Keratinocyte (primary cell): ENCODE measurements at regions not wholly inside any gene's neighbourhood (a gene's known extent, or its start where the extent isn't known, plus 50 kb on each side); places are given as distances from the start of the nearest gene placed in this dataset.

Source experiments
- DNase-seq: peaks from one replicate; pipeline ENCODE4 v3.0.0-alpha.2; 2011; ENCODE audit warnings: low read depth, missing footprints, low spot score
- FAIRE-seq: peaks from 2 replicates; lab custom pipeline; 2011; peaks lifted over from hg19 to GRCh38; lab: Jason Lieb, UNC
- H2AFZ ChIP-seq: 2 replicates; pipeline ENCODE4 v1.6.0; 2012; ENCODE audit warnings: low read length, control low read depth, inconsistent platforms; ENCODE audit not compliant: control insufficient read depth
- H3K27ac ChIP-seq: 2 replicates; pipeline ENCODE4 v1.5.1; 2011; ENCODE audit warnings: low read length; ENCODE audit not compliant: control insufficient read depth, insufficient read depth
- H3K27me3 ChIP-seq: 3 replicates; pipeline ENCODE4 v1.6.0; 2011; ENCODE audit warnings: low read length; ENCODE audit not compliant: control insufficient read depth, insufficient read depth; ENCODE audit errors: extremely low read depth
- H3K36me3 ChIP-seq, 2 experiments: 2 replicates in 1 of 2; 3 replicates in 1 of 2; pipeline ENCODE4 v1.5.1; 2011; ENCODE audit warnings: low read length in 2 of 2, mild to moderate bottlenecking in 1 of 2; ENCODE audit not compliant: control insufficient read depth in 2 of 2, insufficient read depth in 2 of 2; ENCODE audit errors: extremely low read depth in 1 of 2
- H3K4me1 ChIP-seq: 3 replicates; pipeline ENCODE4 v1.5.1; 2011; ENCODE audit warnings: low read length; ENCODE audit not compliant: control insufficient read depth, insufficient read depth; ENCODE audit errors: extremely low read depth
- H3K4me2 ChIP-seq: 3 replicates; pipeline ENCODE4 v1.6.0; 2011; ENCODE audit warnings: low read depth, low read length; ENCODE audit not compliant: control insufficient read depth, insufficient read depth; ENCODE audit errors: extremely low read depth
- H3K4me3 ChIP-seq, 3 experiments: fragments of 200-600 bp in 1 of 3; sonication (generic) in 1 of 3; 2 replicates in 2 of 3; 3 replicates in 1 of 3; pipeline ENCODE4 v1.5.1; 2011 to 2016; ENCODE audit warnings: low read length in 3 of 3, mild to moderate bottlenecking in 3 of 3, control low read depth in 2 of 3, inconsistent platforms in 1 of 3, low read depth in 1 of 3, mixed read lengths in 1 of 3, mixed run types in 1 of 3, moderate library complexity in 1 of 3; ENCODE audit not compliant: control insufficient read depth in 2 of 3, insufficient read depth in 2 of 3; ENCODE audit errors: extremely low read depth in 1 of 3
- H3K79me2 ChIP-seq: 2 replicates; pipeline ENCODE4 v1.6.0; 2012; ENCODE audit warnings: low read length; ENCODE audit not compliant: control insufficient read depth, insufficient read depth
- H3K9ac ChIP-seq: 3 replicates; pipeline ENCODE4 v1.6.0; 2011; ENCODE audit warnings: low read length; ENCODE audit not compliant: control insufficient read depth, insufficient read depth; ENCODE audit errors: extremely low read depth
- H3K9me1 ChIP-seq: 3 replicates; pipeline ENCODE4 v1.6.0; 2011; ENCODE audit warnings: low read length; ENCODE audit not compliant: control insufficient read depth, insufficient read depth; ENCODE audit errors: extremely low read depth
- H3K9me3 ChIP-seq: 2 replicates; pipeline ENCODE4 v1.5.1; 2012; ENCODE audit warnings: low read depth, low read length; ENCODE audit not compliant: control insufficient read depth
- H4K20me1 ChIP-seq: 3 replicates; pipeline ENCODE4 v1.6.0; 2011; ENCODE audit warnings: low read length; ENCODE audit not compliant: control insufficient read depth, insufficient read depth; ENCODE audit errors: extremely low read depth
- CTCF ChIP-seq, 3 experiments: IDR thresholded peaks in 1 of 3; conservative IDR thresholded peaks in 1 of 3; optimal IDR thresholded peaks in 1 of 3; 2 replicates in 2 of 3; 3 replicates in 1 of 3; pipeline versions ENCODE3 to v1.5.1; 2011; ENCODE audit warnings: low read length in 3 of 3, mild to moderate bottlenecking in 3 of 3, moderate library complexity in 2 of 3, control low read depth in 1 of 3, inconsistent platforms in 1 of 3; ENCODE audit not compliant: insufficient read depth in 2 of 3; ENCODE audit errors: extremely low read depth in 1 of 3
- EZH2 ChIP-seq: IDR thresholded peaks from one replicate; pipeline ENCODE4 v1.6.1; 2012; ENCODE audit warnings: inconsistent platforms, mild to moderate bottlenecking, low read length, moderate library complexity
- dilution Hi-C: fragments of 300-500 bp; cut with MboI; formaldehyde crosslinking; loops from one replicate; pipeline ENCODE4 v1.7.0; 2020; ENCODE audit warnings: low sequenced_read_pairs; ENCODE audit not compliant: extremely low pct_ligation_motif_present

GRCh38 chr13:55084630-55085029 is 2056.0 kb downstream of the OLFM4 start:
- no peak for FAIRE-seq
- Histone ChIP-seq H3K36me3 (no peaks in the 10 kb centered on the region), H3K79me2 (no peaks in the 10 kb centered on the region), H2AFZ (no peak overlapping the region), H3K4me3 (no peak overlapping the region), H3K27ac (no peak overlapping the region), H3K27me3 (no peaks in the 10 kb centered on the region), H3K4me2 (no peak overlapping the region), H4K20me1 (no peaks in the 10 kb centered on the region), H3K9me1 (no peaks in the 10 kb centered on the region), H3K9me3 (no peaks in the 10 kb centered on the region), H3K9ac (no peak overlapping the region), H3K4me1 (no peaks in the 10 kb centered on the region)
- DNase-seq: no peak
- TF ChIP-seq EZH2 (no peak), CTCF (optimal IDR thresholded peaks at IDR 0.05 in 1 of 3, IDR thresholded peaks at IDR 0.05 in 1 of 3, conservative IDR thresholded peaks at IDR 0.05 in 1 of 3; ENCODE audit: extremely low read depth in 1 of 3, insufficient read depth in 2 of 3, low read length in 3 of 3) (no peak)
- dilution Hi-C loops: no loop called here

- no peaks in the 10 kb centered on the region for H3K9me3 ChIP-seq
- no peak overlapping the region for H3K4me2 ChIP-seq
- dilution Hi-C loops: no loop called here
- no peak overlapping the region for H3K27ac ChIP-seq
- no peaks in the 10 kb centered on the region for H3K27me3 ChIP-seq
- no peak for TF ChIP-seq CTCF (optimal IDR thresholded peaks at IDR 0.05 in 1 of 3, IDR thresholded peaks at IDR 0.05 in 1 of 3, conservative IDR thresholded peaks at IDR 0.05 in 1 of 3; ENCODE audit: extremely low read depth in 1 of 3, insufficient read depth in 2 of 3, low read length in 3 of 3)
- TF ChIP-seq EZH2: no peak
- H3K36me3 ChIP-seq: no peaks in the 10 kb centered on the region
- no peak overlapping the region for H3K9ac ChIP-seq
- H3K4me3 ChIP-seq: no peak overlapping the region
- no peaks in the 10 kb centered on the region for H3K9me1 ChIP-seq
- H3K4me1 ChIP-seq: no peaks in the 10 kb centered on the region
- no peak for DNase-seq
- no peaks in the 10 kb centered on the region for H4K20me1 ChIP-seq
- FAIRE-seq: no peak
- no peaks in the 10 kb centered on the region for H3K79me2 ChIP-seq
- no peak overlapping the region for H2AFZ ChIP-seq
Measured at GRCh38 chr13:55087085-55087484, 2053.6 kb upstream of the PRR20A start.
